GM12864 (cell line): ENCODE measurements at regions not wholly inside any gene's neighbourhood (a gene's known extent, or its start where the extent isn't known, plus 50 kb on each side); places are given as distances from the start of the nearest gene placed in this dataset.

Experiments used
- DNase-seq: peaks from one replicate; pipeline ENCODE4 v3.0.0-alpha.2; 2011; ENCODE audit warnings: low read depth
- H3K4me3 ChIP-seq: 2 replicates; pipeline ENCODE4 v1.5.1; 2011; ENCODE audit warnings: mild to moderate bottlenecking, low read depth, low read length, control low read depth
- TF ChIP-seq, protein P1 (sequence below): IDR thresholded peaks from 2 replicates; pipeline ENCODE4 v1.5.1; 2011; ENCODE audit warnings: low read depth, mild to moderate bottlenecking, moderate library complexity, low read length, control low read depth, inconsistent platforms; ENCODE audit errors: missing control alignments

- no peak overlapping the region for H3K4me3 ChIP-seq
- DNase-seq, result no peak
These were observed 160.1 kb upstream of the ZNF608 start for GRCh38 chr5:124906339-124907097.

GRCh38 chr5:124907098-124907644, 160.7 kb upstream of the ZNF608 start:
- no peak overlapping the region for H3K4me3 ChIP-seq
- TF ChIP-seq, protein P1, sequence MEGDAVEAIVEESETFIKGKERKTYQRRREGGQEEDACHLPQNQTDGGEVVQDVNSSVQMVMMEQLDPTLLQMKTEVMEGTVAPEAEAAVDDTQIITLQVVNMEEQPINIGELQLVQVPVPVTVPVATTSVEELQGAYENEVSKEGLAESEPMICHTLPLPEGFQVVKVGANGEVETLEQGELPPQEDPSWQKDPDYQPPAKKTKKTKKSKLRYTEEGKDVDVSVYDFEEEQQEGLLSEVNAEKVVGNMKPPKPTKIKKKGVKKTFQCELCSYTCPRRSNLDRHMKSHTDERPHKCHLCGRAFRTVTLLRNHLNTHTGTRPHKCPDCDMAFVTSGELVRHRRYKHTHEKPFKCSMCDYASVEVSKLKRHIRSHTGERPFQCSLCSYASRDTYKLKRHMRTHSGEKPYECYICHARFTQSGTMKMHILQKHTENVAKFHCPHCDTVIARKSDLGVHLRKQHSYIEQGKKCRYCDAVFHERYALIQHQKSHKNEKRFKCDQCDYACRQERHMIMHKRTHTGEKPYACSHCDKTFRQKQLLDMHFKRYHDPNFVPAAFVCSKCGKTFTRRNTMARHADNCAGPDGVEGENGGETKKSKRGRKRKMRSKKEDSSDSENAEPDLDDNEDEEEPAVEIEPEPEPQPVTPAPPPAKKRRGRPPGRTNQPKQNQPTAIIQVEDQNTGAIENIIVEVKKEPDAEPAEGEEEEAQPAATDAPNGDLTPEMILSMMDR, result no peak
- no peak for DNase-seq

More at GRCh38 chr5:124906339-124907097, 160.1 kb upstream of the ZNF608 start:
- TF ChIP-seq, protein P1, result no peak

- TF ChIP-seq, protein P1, result no peak
- no peak for DNase-seq
- H3K4me3 ChIP-seq, result no peak overlapping the region
These were observed 162.4 kb upstream of the ZNF608 start for GRCh38 chr5:124908581-124909451.

- TF ChIP-seq, protein P1, result no peak
- no peak for DNase-seq
These were observed 163.3 kb upstream of the ZNF608 start for GRCh38 chr5:124909734-124910133.

GRCh38 chr5:124910354-124911016, 164.0 kb upstream of the ZNF608 start:
- TF ChIP-seq, protein P1, result no peak
- no peak overlapping the region for H3K4me3 ChIP-seq
- no peak for DNase-seq

More at GRCh38 chr5:124909734-124910133, 163.3 kb upstream of the ZNF608 start:
- no peak overlapping the region for H3K4me3 ChIP-seq

GRCh38 chr5:124912638-124913328, 166.3 kb upstream of the ZNF608 start:
- TF ChIP-seq, protein P1, result no peak
- H3K4me3 ChIP-seq, result no peak overlapping the region
- no peak for DNase-seq
